SKM-1 (cell line): ENCODE measurements at regions not wholly inside any gene's neighbourhood (a gene's known extent, or its start where the extent isn't known, plus 50 kb on each side); places are given as distances from the start of the nearest gene placed in this dataset.
A peak's percentile ranks its signal among the peaks of the same experiment; 100 is the strongest.

Source experiments
- DNase-seq: peaks from one replicate; lab custom pipeline; 2025; ENCODE audit not compliant: unreplicated experiment; lab: John Stamatoyannopoulos, UW

DNA sequence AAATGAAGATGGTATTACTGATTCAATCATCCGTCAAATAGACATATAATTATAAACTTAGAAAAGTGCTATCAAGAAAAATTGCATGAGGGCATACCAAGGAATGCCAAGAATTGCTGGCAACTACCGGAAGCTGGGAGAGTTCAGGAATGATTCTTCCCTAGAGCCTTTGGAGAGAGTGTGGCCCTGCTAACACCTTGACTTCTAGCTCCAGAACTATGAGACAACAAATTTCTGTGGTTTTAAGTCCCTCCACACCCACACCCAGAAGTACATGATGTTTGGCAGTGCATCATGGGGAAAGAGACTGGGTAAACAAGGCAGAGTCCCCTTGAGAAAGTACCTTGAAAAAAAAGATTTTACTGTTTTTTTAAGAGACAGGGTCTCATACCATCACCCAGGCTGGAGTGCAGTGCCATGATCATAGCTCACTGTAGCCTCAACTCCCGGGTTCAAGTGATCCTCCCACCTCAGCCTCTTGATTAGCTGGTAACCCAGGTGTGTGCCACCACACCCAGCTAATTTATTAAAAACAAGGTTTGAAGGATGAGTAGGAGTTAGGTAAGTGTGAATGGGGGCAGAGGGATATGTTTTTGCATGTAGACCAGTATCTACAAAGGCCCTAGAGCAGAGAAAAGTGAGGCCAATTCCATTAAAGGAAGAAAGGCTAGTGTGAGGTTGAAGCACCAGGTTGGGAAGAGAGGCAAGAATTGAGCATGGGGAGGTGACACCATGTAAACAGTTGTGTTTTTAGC, 53.1 kb downstream of the GSX2 start:
- no peak for DNase-seq

GRCh38 chr4:54155936-54156335, 56.0 kb downstream of the GSX2 start:
- DNase-seq = no peak

DNA sequence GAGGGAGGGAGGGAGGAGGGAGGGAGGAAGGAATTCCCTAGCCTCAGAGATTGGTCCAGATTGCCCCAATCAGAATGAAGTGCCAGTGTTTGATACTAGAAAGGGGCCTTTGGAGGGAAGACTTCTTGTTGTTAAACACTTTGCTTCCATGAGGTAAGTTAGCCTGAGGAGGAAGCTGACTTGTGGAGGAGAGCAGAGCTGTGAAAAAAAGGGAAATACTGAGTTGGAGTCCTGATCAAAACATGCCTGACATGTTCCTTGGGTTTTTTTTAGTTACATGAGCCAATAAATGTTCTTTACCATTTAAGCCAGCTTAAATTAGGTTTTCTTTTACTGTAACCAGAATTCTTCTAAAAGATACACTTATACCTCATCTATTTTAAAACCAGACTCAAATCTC, 57.6 kb downstream of the GSX2 start:
- DNase-seq = peak; percentile 6

DNA sequence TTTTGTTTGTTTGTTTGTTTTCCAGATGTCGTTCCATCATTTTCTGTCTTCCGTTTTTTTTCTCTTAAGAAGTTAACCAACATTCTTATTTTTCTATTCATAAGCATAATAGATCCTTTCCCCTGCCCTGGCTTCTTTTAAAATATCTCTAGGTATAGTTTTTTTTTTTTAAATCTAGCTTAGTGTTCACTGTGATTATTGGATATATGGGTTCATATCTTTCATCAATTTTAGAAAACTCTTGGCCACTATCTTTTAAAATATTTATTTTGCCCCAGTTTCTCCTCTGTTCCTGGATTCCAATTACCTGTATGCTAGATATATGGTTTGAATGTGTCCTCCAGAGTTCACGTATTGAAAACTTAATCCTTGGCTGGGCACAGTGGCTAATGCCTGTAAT, 59.6 kb downstream of the GSX2 start:
- DNase-seq = no peak

- DNase-seq = no peak
These were observed 64.1 kb upstream of the PDGFRA start for GRCh38 chr4:54165011-54165410.

DNA sequence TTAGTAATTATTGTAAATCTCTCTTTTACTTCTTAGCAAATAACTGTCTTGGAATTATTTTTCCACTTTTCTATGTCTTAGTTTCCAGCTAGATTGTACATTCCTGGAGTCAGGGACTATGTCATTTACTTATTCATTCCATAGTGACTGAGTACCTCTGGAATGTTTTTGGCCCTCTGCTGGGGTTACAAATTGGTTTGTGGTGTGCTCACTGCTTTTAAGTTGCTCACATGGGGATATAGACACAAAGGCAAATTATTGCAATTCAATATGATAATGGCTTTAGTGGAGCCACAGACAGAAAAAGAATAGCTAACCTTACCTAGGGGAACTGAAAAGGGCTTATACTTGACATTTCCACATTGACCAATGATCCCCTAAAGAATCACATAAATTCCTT, 63.7 kb upstream of the PDGFRA start:
- DNase-seq = no peak

GRCh38 chr4:54167508-54167907, 61.6 kb upstream of the PDGFRA start:
- no peak for DNase-seq

- DNase-seq = no peak
These were observed 59.9 kb upstream of the PDGFRA start for GRCh38 chr4:54169176-54169575.

- DNase-seq = no peak
These were observed 56.9 kb upstream of the PDGFRA start for GRCh38 chr4:54172156-54172555.

DNA sequence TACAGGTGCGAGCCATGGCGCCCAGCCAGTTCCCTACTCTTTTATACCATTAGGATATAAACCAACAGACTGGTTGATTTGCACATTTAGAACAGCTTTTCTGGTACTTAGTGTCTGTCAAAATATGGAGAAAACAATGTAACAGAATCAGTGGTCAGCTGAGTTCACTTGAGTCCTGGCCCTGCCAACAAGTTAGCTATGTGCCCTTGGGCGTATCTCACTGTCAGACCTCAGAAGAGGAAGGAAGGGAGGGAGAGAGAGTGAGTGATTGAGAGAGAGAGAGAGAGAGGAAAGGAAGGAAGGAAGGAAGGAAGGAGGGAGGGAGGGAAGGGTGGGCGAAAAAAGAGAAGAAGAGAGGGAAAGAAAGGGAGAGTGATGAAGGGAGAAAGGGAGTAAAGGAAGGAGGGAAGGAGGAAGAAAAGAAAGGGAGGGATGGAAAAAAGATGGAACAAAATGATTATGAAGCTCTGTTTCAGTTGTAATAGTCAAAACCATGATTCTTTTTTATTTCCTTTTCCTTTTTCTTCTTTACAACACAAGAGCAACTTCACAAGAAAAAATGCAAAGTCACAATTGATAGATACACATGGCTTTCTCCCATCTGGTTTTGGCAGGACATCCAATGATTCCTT, 55.7 kb upstream of the PDGFRA start:
- DNase-seq = no peak

DNA sequence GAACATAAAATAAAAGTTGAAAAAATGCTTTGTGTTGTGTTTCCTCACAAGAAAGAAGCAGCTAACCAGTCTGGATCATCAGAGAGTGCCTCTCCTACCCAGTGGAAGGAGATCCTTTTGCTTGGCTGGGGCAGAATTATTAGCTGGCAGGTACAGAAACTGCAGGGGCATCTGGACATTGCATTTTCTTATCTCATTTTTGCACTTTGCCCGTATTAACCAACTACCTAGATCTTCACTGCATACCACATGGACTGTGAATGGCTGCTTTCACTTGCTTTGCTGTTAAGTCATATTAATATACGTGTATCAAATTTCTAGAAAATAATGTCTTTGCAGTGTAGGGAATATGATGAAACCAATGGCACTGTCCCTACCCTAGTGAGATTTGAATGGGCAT, 52.9 kb upstream of the PDGFRA start:
- no peak for DNase-seq
